GM12892 (cell line): ENCODE measurements at regions not wholly inside any gene's neighbourhood (a gene's known extent, or its start where the extent isn't known, plus 50 kb on each side); places are given as distances from the start of the nearest gene placed in this dataset.

Experiments used
- POLR2A ChIP-seq: IDR thresholded peaks from 2 replicates; pipeline ENCODE4 v1.6.1; 2011; ENCODE audit warnings: low read depth, low read length, control low read depth
- POLR2AphosphoS5 ChIP-seq: IDR thresholded peaks from 2 replicates; pipeline ENCODE4 v1.6.1; 2011; ENCODE audit warnings: low read depth, low read length, control low read depth
- TAF1 ChIP-seq: IDR thresholded peaks from 2 replicates; pipeline ENCODE4 v1.6.1; 2011; ENCODE audit warnings: low read depth, mild to moderate bottlenecking, control low read depth, low read length, borderline replicate concordance

GRCh38 chr9:115340314-115340713 is 222.4 kb upstream of the TNC start:
- TF ChIP-seq POLR2A (no peak), TAF1 (no peak), POLR2AphosphoS5 (no peak)
